Fibroblast of mammary gland (primary cell): ENCODE measurements at regions not wholly inside any gene's neighbourhood (a gene's known extent, or its start where the extent isn't known, plus 50 kb on each side); places are given as distances from the start of the nearest gene placed in this dataset.
"Not testable (repeated sequence)": the region's sequence is repeated elsewhere in the genome, so short reads cannot be mapped to it uniquely, and the experiment has no call there.

Source experiments
- DNase-seq: peaks from one replicate; pipeline ENCODE4 v3.0.0-alpha.2; 2010; ENCODE audit warnings: low read depth
- H3K4me3 ChIP-seq: 2 replicates; pipeline ENCODE4 v1.5.1; 2011; ENCODE audit warnings: low read depth, mild to moderate bottlenecking, low read length, moderate library complexity; ENCODE audit not compliant: control insufficient read depth
- TF ChIP-seq, protein P1 (sequence below): conservative IDR thresholded peaks from 2 replicates; pipeline ENCODE4 v1.5.1; 2011; ENCODE audit warnings: low read depth, low read length, inconsistent platforms; ENCODE audit not compliant: control insufficient read depth, insufficient read depth

DNA sequence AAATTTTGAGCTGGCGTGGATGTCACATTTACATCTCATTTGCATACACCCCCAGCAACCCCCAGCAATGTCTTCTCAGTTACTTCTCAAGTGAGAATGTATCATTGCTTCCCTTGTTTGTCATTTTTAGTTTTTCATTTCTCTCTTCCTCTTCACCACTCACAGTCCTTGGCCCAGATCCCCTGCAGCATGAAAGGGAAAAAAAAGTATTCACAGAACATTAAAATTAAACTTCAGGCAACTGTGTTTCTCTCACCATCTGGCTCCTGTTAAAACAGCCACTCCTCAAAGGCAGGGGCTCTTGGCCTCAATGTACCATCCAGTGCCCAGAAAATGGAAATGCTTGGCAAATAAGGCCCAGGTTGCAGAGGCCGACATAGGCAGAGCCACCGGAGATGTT, 126.8 kb downstream of the CTNND1 start:
- DNase-seq = no peak
- no peak overlapping the region for H3K4me3 ChIP-seq
- TF ChIP-seq, protein P1, sequence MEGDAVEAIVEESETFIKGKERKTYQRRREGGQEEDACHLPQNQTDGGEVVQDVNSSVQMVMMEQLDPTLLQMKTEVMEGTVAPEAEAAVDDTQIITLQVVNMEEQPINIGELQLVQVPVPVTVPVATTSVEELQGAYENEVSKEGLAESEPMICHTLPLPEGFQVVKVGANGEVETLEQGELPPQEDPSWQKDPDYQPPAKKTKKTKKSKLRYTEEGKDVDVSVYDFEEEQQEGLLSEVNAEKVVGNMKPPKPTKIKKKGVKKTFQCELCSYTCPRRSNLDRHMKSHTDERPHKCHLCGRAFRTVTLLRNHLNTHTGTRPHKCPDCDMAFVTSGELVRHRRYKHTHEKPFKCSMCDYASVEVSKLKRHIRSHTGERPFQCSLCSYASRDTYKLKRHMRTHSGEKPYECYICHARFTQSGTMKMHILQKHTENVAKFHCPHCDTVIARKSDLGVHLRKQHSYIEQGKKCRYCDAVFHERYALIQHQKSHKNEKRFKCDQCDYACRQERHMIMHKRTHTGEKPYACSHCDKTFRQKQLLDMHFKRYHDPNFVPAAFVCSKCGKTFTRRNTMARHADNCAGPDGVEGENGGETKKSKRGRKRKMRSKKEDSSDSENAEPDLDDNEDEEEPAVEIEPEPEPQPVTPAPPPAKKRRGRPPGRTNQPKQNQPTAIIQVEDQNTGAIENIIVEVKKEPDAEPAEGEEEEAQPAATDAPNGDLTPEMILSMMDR = no peak

DNA sequence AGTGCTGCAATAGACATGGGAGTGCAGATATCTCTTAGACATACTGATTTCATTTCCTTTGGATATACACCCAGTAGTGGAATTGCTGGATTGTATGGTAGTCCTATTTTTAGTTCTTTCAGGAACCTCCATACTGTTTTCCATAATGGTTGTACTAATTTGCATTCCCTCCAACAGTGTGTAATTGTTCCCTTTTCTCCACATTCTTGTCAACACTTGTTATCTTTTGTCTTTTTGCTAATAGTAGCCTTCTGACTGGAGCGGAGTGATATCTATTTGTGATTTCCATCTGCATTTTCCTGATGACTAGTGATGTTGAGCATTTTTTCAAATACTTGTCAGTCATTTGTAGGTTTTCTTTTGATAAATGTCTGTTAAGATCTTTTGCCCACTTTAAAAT, 128.9 kb downstream of the CTNND1 start:
- H3K4me3 ChIP-seq = no peak overlapping the region
- TF ChIP-seq, protein P1 = no peak
- DNase-seq = no peak

DNA sequence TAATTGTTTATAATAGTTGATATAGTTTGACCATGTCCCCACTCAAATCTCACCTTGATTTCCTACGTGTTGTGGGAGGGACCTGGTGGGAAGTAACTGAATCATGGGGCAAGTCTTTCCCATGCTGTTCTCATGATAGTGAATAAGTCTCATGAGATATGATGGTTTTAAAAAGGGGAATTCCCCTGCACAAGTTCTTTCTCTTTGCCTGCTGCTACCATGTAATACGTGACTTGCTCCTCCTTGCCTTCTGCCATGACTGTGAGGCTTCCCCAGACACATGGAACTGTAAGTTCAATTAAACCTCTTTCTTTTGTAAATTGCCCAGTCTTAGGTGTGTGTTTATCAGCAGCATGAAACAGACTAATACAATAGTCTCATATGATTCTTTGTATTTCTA, 130.5 kb upstream of the OR9Q1 start:
- not testable (repeated sequence) for DNase-seq, H3K4me3 ChIP-seq

DNA sequence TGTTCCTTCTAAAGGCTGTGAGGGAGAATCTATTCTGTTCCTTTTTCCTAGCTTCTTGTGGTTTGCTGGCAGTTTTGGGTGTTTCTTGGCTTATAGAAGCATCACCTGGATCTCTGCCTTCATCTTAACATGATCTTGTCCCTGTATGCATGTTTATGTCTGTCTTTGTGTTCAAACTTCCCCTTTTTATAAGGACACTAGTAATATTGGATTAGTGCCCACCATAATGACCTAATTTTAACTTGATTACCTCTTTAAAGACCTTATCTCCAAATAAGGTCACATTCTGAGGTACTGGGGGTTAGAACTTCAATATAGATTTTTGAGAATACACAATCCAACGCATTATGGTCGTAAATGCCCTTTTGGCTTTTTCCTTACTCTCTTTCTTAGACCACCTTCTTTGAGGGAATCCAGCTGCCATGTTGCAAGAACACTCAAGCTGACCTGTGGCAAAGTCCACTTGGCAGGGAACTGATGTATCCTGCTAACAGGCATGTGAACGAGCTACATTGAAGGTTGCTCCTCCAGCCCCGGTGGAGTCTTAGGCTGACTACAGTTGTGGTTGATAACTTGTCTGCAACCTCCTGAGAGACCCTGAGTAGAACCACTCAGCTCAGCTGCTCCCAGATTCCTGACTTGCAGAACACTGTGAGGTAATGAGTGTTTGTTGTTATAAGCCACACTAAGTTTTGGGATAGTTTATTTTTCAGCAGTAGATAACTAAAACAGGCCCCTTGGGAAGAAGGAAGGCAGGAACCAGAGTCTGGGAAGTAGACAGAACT, 127.1 kb upstream of the OR9Q1 start:
- no peak overlapping the region for H3K4me3 ChIP-seq
- TF ChIP-seq, protein P1 = no peak
- DNase-seq = no peak

DNA sequence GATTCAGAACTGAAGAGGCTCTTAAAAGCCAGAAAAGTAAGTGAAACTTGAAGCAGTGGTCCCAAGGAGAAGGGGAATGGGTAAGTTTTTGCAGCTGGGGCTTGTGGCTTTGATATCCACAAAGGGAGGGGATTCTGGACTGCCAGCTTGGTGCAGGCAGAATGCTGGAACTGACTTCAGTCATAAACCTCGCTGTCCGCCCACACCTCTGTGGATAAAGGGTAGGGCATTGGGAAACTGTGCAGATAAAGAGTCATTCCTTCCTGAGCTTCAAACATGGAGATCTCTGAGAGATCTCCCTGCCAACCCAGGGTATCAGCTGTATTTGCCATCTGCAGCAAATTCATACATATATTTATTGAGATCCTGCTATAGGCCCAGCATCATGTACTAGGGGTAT, 124.3 kb upstream of the OR9Q1 start:
- no peak overlapping the region for H3K4me3 ChIP-seq
- TF ChIP-seq, protein P1 = no peak
- no peak for DNase-seq

DNA sequence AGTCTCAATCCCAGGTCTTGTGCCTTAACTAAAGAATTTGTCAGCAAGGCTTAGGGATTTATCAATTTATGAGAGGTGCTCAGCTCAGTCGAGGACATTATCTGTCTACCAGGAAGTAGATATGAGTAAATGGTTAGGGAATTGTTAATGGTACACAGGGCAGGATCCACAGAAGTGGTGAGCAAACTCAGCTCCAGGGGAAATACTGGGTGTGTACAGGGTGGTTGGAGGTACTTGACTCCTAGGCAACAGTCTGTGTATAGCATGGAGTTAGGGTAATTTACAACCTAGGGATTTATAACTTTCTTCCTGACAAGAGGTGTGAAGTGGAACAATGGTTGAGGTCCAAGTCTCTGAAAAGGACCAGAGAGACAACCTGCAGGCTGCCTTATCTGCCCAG, 123.4 kb upstream of the OR9Q1 start:
- no peak for DNase-seq
- no peak overlapping the region for H3K4me3 ChIP-seq
- TF ChIP-seq, protein P1 = no peak

DNA sequence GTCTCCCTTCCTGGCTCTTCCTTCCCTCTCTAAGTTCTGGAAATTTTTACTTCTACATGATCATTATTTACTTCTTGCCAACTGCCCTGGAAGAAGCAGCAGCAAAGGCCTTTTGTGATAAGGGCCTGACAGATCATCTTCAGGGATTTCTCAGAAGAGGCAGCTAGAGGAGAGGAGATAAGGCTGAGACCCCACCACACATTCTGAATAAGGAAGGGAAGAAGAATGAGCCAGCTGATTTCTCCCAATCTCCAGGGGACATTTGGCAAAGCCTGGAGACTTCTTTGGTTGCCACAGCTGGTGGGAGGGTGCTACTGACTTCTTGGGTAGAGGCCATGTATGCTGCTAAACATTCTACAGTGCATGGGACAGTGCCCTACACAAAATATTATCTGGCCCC, 122.4 kb upstream of the OR9Q1 start:
- no peak overlapping the region for H3K4me3 ChIP-seq
- no peak for DNase-seq
- TF ChIP-seq, protein P1 = no peak
